DOHH2 (cell line): ENCODE measurements at regions not wholly inside any gene's neighbourhood (a gene's known extent, or its start where the extent isn't known, plus 50 kb on each side); places are given as distances from the start of the nearest gene placed in this dataset.

ENCODE experiments used
- H3F3A ChIP-seq: fragments of 200-600 bp; sonication (generic), shearing (Covaris generic); 2 replicates; pipeline ENCODE4 v1.6.0; 2016; ENCODE audit warnings: antibody characterized with exemption, mild to moderate bottlenecking; ENCODE audit not compliant: control insufficient read depth, insufficient read depth
- H3K27ac ChIP-seq: fragments of 200-600 bp; sonication (generic); 2 replicates; pipeline ENCODE4 v1.5.1; 2014; ENCODE audit warnings: low read depth, mild to moderate bottlenecking, low read length, moderate library complexity
- H3K27me3 ChIP-seq: fragments of 200-600 bp; sonication (generic); 2 replicates; pipeline ENCODE4 v1.6.1; 2014; ENCODE audit warnings: mild to moderate bottlenecking, low read length, mixed read lengths; ENCODE audit not compliant: control insufficient read depth
- H3K36me3 ChIP-seq: fragments of 200-600 bp; sonication (generic); 2 replicates; pipeline ENCODE4 v1.6.1; 2014; ENCODE audit warnings: mild to moderate bottlenecking, low read length, moderate library complexity, mixed read lengths; ENCODE audit not compliant: control insufficient read depth
- H3K4me1 ChIP-seq: fragments of 200-600 bp; sonication (generic); 2 replicates; pipeline ENCODE4 v1.6.1; 2014; ENCODE audit warnings: mild to moderate bottlenecking, low read length, mixed read lengths; ENCODE audit not compliant: control insufficient read depth
- H3K4me2 ChIP-seq: fragments of 200-600 bp; sonication (generic); 2 replicates; pipeline ENCODE4 v1.6.0; 2014; ENCODE audit warnings: mild to moderate bottlenecking, low read length, moderate library complexity
- H3K4me3 ChIP-seq: fragments of 200-600 bp; sonication (generic); 2 replicates; pipeline ENCODE4 v1.5.1; 2014; ENCODE audit warnings: mild to moderate bottlenecking, low read length, mixed read lengths
- H3K79me2 ChIP-seq: fragments of 200-600 bp; sonication (generic); 2 replicates; pipeline ENCODE4 v1.6.1; 2014; ENCODE audit warnings: mild to moderate bottlenecking, low read length, mixed read lengths; ENCODE audit not compliant: control insufficient read depth
- H3K9me2 ChIP-seq: fragments of 200-600 bp; sonication (generic); replicated peaks from 2 replicates; pipeline ENCODE4 v1.6.1; 2014; ENCODE audit warnings: mild to moderate bottlenecking, low read length, mixed read lengths; ENCODE audit not compliant: control insufficient read depth
- H3K9me3 ChIP-seq: fragments of 200-600 bp; sonication (generic); 2 replicates; pipeline ENCODE4 v1.6.1; 2014; ENCODE audit warnings: antibody characterized with exemption, low read length, mixed read lengths; ENCODE audit not compliant: control insufficient read depth, insufficient read depth
- H4K20me1 ChIP-seq: fragments of 200-600 bp; sonication (generic); 2 replicates; pipeline ENCODE4 v1.6.0; 2014; ENCODE audit warnings: low read depth, mild to moderate bottlenecking, antibody characterized with exemption, low read length, moderate library complexity; ENCODE audit not compliant: control insufficient read depth, insufficient read depth
- CTCF ChIP-seq: fragments of 200-600 bp; sonication (generic); IDR thresholded peaks from one replicate; pipeline ENCODE4 v1.5.1; 2014; ENCODE audit warnings: antibody characterized with exemption, mild to moderate bottlenecking, low read depth, low read length; ENCODE audit not compliant: poor library complexity, severe bottlenecking
- EZH2phosphoT487 ChIP-seq: fragments of 200-600 bp; sonication (generic); IDR thresholded peaks from 2 replicates; pipeline ENCODE4 v1.6.1; 2017; ENCODE audit warnings: borderline replicate concordance, mild to moderate bottlenecking, antibody characterized with exemption, low read length, moderate library complexity, mixed read lengths

GRCh38 chr2:207283356-207283755 is 117.6 kb upstream of the KLF7 start:
- no peaks in the 10 kb centered on the region for H3F3A ChIP-seq
- no peaks in the 10 kb centered on the region for H3K4me1 ChIP-seq
- H3K4me2 ChIP-seq, result no peak overlapping the region
- no peaks in the 10 kb centered on the region for H4K20me1 ChIP-seq
- no peaks in the 10 kb centered on the region for H3K36me3 ChIP-seq
- H3K9me2 ChIP-seq, result no peaks in the 10 kb centered on the region
- no peaks in the 10 kb centered on the region for H3K79me2 ChIP-seq
- H3K27ac ChIP-seq, result no peak overlapping the region
- H3K27me3 ChIP-seq, result peaks cover 16% of the 10 kb centered on the region
- H3K9me3 ChIP-seq, result no peaks in the 10 kb centered on the region
- H3K4me3 ChIP-seq, result no peak overlapping the region
- TF ChIP-seq EZH2phosphoT487 (no peak), CTCF (no peak)

- Histone ChIP-seq H3K79me2 (no peaks in the 10 kb centered on the region), H3K27ac (no peak overlapping the region), H3K27me3 (peaks cover 27% of the 10 kb centered on the region), H3K4me1 (no peaks in the 10 kb centered on the region), H4K20me1 (no peaks in the 10 kb centered on the region), H3K4me2 (no peak overlapping the region), H3F3A (no peaks in the 10 kb centered on the region), H3K9me3 (no peaks in the 10 kb centered on the region), H3K9me2 (no peaks in the 10 kb centered on the region), H3K4me3 (no peak overlapping the region), H3K36me3 (no peaks in the 10 kb centered on the region)
- TF ChIP-seq CTCF (no peak), EZH2phosphoT487 (no peak)
Measured at GRCh38 chr2:207284556-207285472, 119.1 kb upstream of the KLF7 start.

GRCh38 chr2:207285473-207285815 is 119.7 kb upstream of the KLF7 start:
- Histone ChIP-seq H3K27me3 (peaks cover 27% of the 10 kb centered on the region), H3K4me3 (no peak overlapping the region), H4K20me1 (no peaks in the 10 kb centered on the region), H3F3A (no peaks in the 10 kb centered on the region), H3K4me1 (no peaks in the 10 kb centered on the region), H3K27ac (no peak overlapping the region), H3K4me2 (no peak overlapping the region), H3K79me2 (no peaks in the 10 kb centered on the region), H3K36me3 (no peaks in the 10 kb centered on the region), H3K9me3 (no peaks in the 10 kb centered on the region), H3K9me2 (no peaks in the 10 kb centered on the region)
- no peak for TF ChIP-seq CTCF
- no peak for TF ChIP-seq EZH2phosphoT487
